Liver (tissue), 8 donors: ENCODE measurements at regions not wholly inside any gene's neighbourhood (a gene's known extent, or its start where the extent isn't known, plus 50 kb on each side); places are given as distances from the start of the nearest gene placed in this dataset.

ENCODE experiments used
- DNase-seq: peaks from one replicate; pipeline ENCODE4 v3.0.0-alpha.2; 2017; ENCODE audit warnings: low spot score
- H3K27ac ChIP-seq, 2 donors: one replicate each; pipeline ENCODE4 v1.7.0; 2013; ENCODE audit warnings: inconsistent platforms in 2 of 2, low read length in 2 of 2, control low read depth in 1 of 2, low read depth in 1 of 2, mild to moderate bottlenecking in 1 of 2
- H3K27me3 ChIP-seq, 4 donors: one replicate each; pipeline versions ENCODE4 v1.6.1 to v1.7.0; 2013; ENCODE audit warnings: low read length in 3 of 4, inconsistent platforms in 1 of 4, mild to moderate bottlenecking in 1 of 4, moderate library complexity in 1 of 4; ENCODE audit not compliant: control insufficient read depth in 4 of 4, insufficient read depth in 4 of 4
- H3K36me3 ChIP-seq, 4 donors: one replicate each; pipeline versions ENCODE4 v1.6.1 to v1.7.0; 2013; ENCODE audit warnings: low read length in 3 of 4, mild to moderate bottlenecking in 3 of 4, low read depth in 1 of 4, moderate library complexity in 1 of 4; ENCODE audit not compliant: control insufficient read depth in 4 of 4, insufficient read depth in 3 of 4
- H3K4me1 ChIP-seq, 4 donors: one replicate each; pipeline versions ENCODE4 v1.6.1 to v1.7.0; 2013; ENCODE audit warnings: low read length in 3 of 4, mild to moderate bottlenecking in 3 of 4, moderate library complexity in 1 of 4; ENCODE audit not compliant: control insufficient read depth in 4 of 4, insufficient read depth in 4 of 4
- H3K4me3 ChIP-seq, 3 donors: one replicate each; pipeline versions ENCODE4 v1.6.1 to v1.7.0; 2013; ENCODE audit warnings: low read length in 3 of 3, control low read depth in 1 of 3, low read depth in 1 of 3, mild to moderate bottlenecking in 1 of 3
- H3K9ac ChIP-seq, 2 donors: one replicate each; pipeline ENCODE4 v1.7.0; 2013; ENCODE audit warnings: low read length in 2 of 2, mild to moderate bottlenecking in 2 of 2, moderate library complexity in 2 of 2, control low read depth in 1 of 2, low read depth in 1 of 2
- H3K9me3 ChIP-seq, 4 donors: one replicate each; pipeline versions ENCODE4 v1.6.1 to v1.7.0; 2013; ENCODE audit warnings: low read length in 3 of 4; ENCODE audit not compliant: control insufficient read depth in 4 of 4
- ATF3 ChIP-seq: IDR thresholded peaks from 2 replicates; pipeline ENCODE4 v1.6.1; 2016; ENCODE audit warnings: antibody characterized with exemption
- CTCF ChIP-seq: fragments of 150-350 bp; IDR thresholded peaks from 2 replicates; pipeline ENCODE4 v1.5.1; 2017; ENCODE audit warnings: improper control_type of control experiment, low read depth, low read length; ENCODE audit not compliant: missing input control
- EGR1 ChIP-seq, 2 donors: IDR thresholded peaks; 2 replicates each; pipeline ENCODE4 v1.6.1; 2016 to 2018; ENCODE audit warnings: antibody characterized with exemption in 2 of 2, low read depth in 2 of 2
- FOXA1 ChIP-seq: IDR thresholded peaks from 2 replicates; pipeline ENCODE4 v1.6.1; 2016; ENCODE audit warnings: antibody characterized with exemption
- FOXA2 ChIP-seq: IDR thresholded peaks from 2 replicates; pipeline ENCODE4 v1.6.1; 2016; ENCODE audit warnings: antibody characterized with exemption
- GABPA ChIP-seq, 2 donors: IDR thresholded peaks in 1 of 2; conservative IDR thresholded peaks in 1 of 2; 2 replicates each; pipeline ENCODE4 v1.6.1; 2016; ENCODE audit warnings: antibody characterized with exemption in 2 of 2, mild to moderate bottlenecking in 1 of 2, moderate library complexity in 1 of 2
- HNF4A ChIP-seq, 2 donors: conservative IDR thresholded peaks; 2 replicates each; pipeline ENCODE4 v1.6.1; 2016; ENCODE audit warnings: antibody characterized with exemption in 2 of 2, mild to moderate bottlenecking in 2 of 2
- HNF4G ChIP-seq: IDR thresholded peaks from 2 replicates; pipeline ENCODE4 v1.6.1; 2016; ENCODE audit warnings: antibody characterized with exemption
- JUND ChIP-seq, 2 donors: IDR thresholded peaks; 2 replicates each; pipeline ENCODE4 v1.6.1; 2016; ENCODE audit warnings: antibody characterized with exemption in 2 of 2
- NR2F2 ChIP-seq: IDR thresholded peaks from 2 replicates; pipeline ENCODE4 v1.6.1; 2016; ENCODE audit warnings: antibody characterized with exemption
- RAD21 ChIP-seq, 2 donors: IDR thresholded peaks; 2 replicates each; pipeline ENCODE4 v1.6.1; 2016; ENCODE audit warnings: antibody characterized with exemption in 2 of 2, mild to moderate bottlenecking in 2 of 2
- RXRA ChIP-seq, 2 donors: IDR thresholded peaks; 2 replicates each; pipeline ENCODE4 v1.6.1; 2017 to 2018; ENCODE audit warnings: antibody characterized with exemption in 2 of 2, mild to moderate bottlenecking in 1 of 2
- SP1 ChIP-seq: IDR thresholded peaks from 2 replicates; pipeline ENCODE4 v1.6.1; 2018; ENCODE audit warnings: antibody characterized with exemption, mild to moderate bottlenecking
- TAF1 ChIP-seq: conservative IDR thresholded peaks from 2 replicates; pipeline ENCODE4 v1.6.1; 2016; ENCODE audit warnings: antibody characterized with exemption, mild to moderate bottlenecking
- YY1 ChIP-seq: IDR thresholded peaks from 2 replicates; pipeline ENCODE4 v1.6.1; 2016; ENCODE audit warnings: antibody characterized with exemption, mild to moderate bottlenecking
- WGBS: extraction: QIAGEN DNeasy Blood & Tissue Kit; methylation state at CpG from one replicate; pipeline ENCODE4 v1.1.7; 2013; 5-methylcytosine and 5-hydroxymethylcytosine counted together
- TF ChIP-seq, protein P1 (sequence below): IDR thresholded peaks from 2 replicates; pipeline ENCODE4 v1.6.1; 2016; ENCODE audit warnings: antibody characterized with exemption
- TF ChIP-seq, protein P2 (sequence below): IDR thresholded peaks from 2 replicates; pipeline ENCODE4 v1.6.1; 2016; ENCODE audit warnings: antibody characterized with exemption, mild to moderate bottlenecking
- TF ChIP-seq, protein P3 (sequence below): IDR thresholded peaks from 2 replicates; pipeline ENCODE4 v1.6.1; 2016; ENCODE audit warnings: antibody characterized with exemption
- donor health status: healthy.
- donor health status: healthy.
- donor health status: healthy.
- donor health status: healthy.
- donor health status: healthy.

DNA sequence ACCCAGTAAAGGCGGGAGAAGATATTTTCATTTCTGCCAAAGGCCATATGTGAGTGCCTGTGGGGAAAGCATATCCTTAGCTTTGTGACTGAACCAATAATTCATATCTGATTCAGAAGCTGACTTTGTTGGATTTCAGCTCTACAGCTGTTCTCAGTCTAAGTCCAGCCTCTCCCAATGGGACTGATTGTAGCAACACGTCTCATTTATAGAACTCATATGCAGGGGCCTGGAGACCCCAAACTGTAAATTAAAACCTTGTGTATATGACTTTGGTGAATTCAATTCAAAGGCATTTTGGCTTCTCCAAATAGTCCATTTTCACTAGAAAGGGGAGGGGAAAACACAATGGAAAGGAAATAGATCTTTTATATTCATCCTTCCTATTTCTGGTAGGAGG lies 250.4 kb upstream of the SORL1-AS1 start:
- Histone ChIP-seq H3K9ac (no peak overlapping the region), H3K36me3 (no peaks in the 10 kb centered on the region), H3K27me3 (peaks cover 0 to 5% (median 0%) of the 10 kb centered on the region in 4 donors), H3K4me1 (no peaks in the 10 kb centered on the region), H3K4me3 (no peak overlapping the region), H3K27ac (no peak overlapping the region), H3K9me3 (no peaks in the 10 kb centered on the region)
- TF ChIP-seq NR2F2 (no peak), YY1 (no peak), FOXA2 (no peak), EGR1 (IDR thresholded peaks at IDR 0.05; ENCODE audit: low read depth in 2 of 2) (no peak), GABPA (IDR thresholded peaks at IDR 0.05 in 1 of 2, conservative IDR thresholded peaks at IDR 0.05 in 1 of 2) (no peak), FOXA1 (no peak), SP1 (no peak), RAD21 (IDR thresholded peaks at IDR 0.05) (no peak), RXRA (IDR thresholded peaks at IDR 0.05) (no peak), CTCF (no peak), JUND (IDR thresholded peaks at IDR 0.05) (no peak), HNF4G (no peak)
- TF ChIP-seq, protein P1, sequence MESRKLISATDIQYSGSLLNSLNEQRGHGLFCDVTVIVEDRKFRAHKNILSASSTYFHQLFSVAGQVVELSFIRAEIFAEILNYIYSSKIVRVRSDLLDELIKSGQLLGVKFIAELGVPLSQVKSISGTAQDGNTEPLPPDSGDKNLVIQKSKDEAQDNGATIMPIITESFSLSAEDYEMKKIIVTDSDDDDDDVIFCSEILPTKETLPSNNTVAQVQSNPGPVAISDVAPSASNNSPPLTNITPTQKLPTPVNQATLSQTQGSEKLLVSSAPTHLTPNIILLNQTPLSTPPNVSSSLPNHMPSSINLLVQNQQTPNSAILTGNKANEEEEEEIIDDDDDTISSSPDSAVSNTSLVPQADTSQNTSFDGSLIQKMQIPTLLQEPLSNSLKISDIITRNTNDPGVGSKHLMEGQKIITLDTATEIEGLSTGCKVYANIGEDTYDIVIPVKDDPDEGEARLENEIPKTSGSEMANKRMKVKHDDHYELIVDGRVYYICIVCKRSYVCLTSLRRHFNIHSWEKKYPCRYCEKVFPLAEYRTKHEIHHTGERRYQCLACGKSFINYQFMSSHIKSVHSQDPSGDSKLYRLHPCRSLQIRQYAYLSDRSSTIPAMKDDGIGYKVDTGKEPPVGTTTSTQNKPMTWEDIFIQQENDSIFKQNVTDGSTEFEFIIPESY: no peak
- TF ChIP-seq, protein P2, sequence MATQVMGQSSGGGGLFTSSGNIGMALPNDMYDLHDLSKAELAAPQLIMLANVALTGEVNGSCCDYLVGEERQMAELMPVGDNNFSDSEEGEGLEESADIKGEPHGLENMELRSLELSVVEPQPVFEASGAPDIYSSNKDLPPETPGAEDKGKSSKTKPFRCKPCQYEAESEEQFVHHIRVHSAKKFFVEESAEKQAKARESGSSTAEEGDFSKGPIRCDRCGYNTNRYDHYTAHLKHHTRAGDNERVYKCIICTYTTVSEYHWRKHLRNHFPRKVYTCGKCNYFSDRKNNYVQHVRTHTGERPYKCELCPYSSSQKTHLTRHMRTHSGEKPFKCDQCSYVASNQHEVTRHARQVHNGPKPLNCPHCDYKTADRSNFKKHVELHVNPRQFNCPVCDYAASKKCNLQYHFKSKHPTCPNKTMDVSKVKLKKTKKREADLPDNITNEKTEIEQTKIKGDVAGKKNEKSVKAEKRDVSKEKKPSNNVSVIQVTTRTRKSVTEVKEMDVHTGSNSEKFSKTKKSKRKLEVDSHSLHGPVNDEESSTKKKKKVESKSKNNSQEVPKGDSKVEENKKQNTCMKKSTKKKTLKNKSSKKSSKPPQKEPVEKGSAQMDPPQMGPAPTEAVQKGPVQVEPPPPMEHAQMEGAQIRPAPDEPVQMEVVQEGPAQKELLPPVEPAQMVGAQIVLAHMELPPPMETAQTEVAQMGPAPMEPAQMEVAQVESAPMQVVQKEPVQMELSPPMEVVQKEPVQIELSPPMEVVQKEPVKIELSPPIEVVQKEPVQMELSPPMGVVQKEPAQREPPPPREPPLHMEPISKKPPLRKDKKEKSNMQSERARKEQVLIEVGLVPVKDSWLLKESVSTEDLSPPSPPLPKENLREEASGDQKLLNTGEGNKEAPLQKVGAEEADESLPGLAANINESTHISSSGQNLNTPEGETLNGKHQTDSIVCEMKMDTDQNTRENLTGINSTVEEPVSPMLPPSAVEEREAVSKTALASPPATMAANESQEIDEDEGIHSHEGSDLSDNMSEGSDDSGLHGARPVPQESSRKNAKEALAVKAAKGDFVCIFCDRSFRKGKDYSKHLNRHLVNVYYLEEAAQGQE: no peak
- TF ChIP-seq, protein P3, sequence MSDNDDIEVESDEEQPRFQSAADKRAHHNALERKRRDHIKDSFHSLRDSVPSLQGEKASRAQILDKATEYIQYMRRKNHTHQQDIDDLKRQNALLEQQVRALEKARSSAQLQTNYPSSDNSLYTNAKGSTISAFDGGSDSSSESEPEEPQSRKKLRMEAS: no peak
- no peak for DNase-seq
- WGBS: 81% methylated on average over 2 of the region's 2 CpGs

- no peak for DNase-seq
- peaks cover 0 to 5% (median 0%) of the 10 kb centered on the region in 4 donors for H3K27me3 ChIP-seq
- H3K36me3 ChIP-seq: no peaks in the 10 kb centered on the region
- no peaks in the 10 kb centered on the region for H3K9me3 ChIP-seq
- H3K9ac ChIP-seq: no peak overlapping the region
- H3K4me1 ChIP-seq: no peaks in the 10 kb centered on the region
- H3K4me3 ChIP-seq: no peak overlapping the region
- H3K27ac ChIP-seq: no peak overlapping the region
- 70% methylated on average over 4 of the region's 4 CpGs for WGBS
- TF ChIP-seq JUND (IDR thresholded peaks at IDR 0.05) (no peak), RXRA (IDR thresholded peaks at IDR 0.05) (no peak), ATF3 (no peak), YY1 (no peak), TAF1 (no peak), HNF4A (conservative IDR thresholded peaks at IDR 0.05) (no peak), FOXA2 (no peak), HNF4G (no peak), SP1 (no peak), NR2F2 (no peak), EGR1 (IDR thresholded peaks at IDR 0.05; ENCODE audit: low read depth in 2 of 2) (no peak), RAD21 (IDR thresholded peaks at IDR 0.05) (no peak), GABPA (IDR thresholded peaks at IDR 0.05 in 1 of 2, conservative IDR thresholded peaks at IDR 0.05 in 1 of 2) (no peak), FOXA1 (no peak)
- TF ChIP-seq, protein P2: no peak
- TF ChIP-seq, protein P1: no peak
Observed at GRCh38 chr11:121700968-121701367, 248.2 kb upstream of the SORL1-AS1 start.
